Osteoblast (primary cell): ENCODE measurements at regions not wholly inside any gene's neighbourhood (a gene's known extent, or its start where the extent isn't known, plus 50 kb on each side); places are given as distances from the start of the nearest gene placed in this dataset.

Experiments
- DNase-seq: peaks from one replicate; pipeline ENCODE4 v3.0.0; 2011; ENCODE audit warnings: low spot score, mixed read lengths; ENCODE audit not compliant: insufficient read length; ENCODE audit errors: missing footprints
- H2AFZ ChIP-seq: 2 replicates; pipeline ENCODE4 v1.6.0; 2011; ENCODE audit warnings: mild to moderate bottlenecking, low read length
- H3K27ac ChIP-seq: 2 replicates; pipeline ENCODE4 v1.5.1; 2011; ENCODE audit warnings: mild to moderate bottlenecking, low read depth, low read length, moderate library complexity
- H3K27me3 ChIP-seq: 2 replicates; pipeline ENCODE4 v1.6.0; 2012; ENCODE audit warnings: mild to moderate bottlenecking, control low read depth, inconsistent platforms, low read length, moderate library complexity; ENCODE audit not compliant: insufficient read depth
- H3K36me3 ChIP-seq: 2 replicates; pipeline ENCODE4 v1.5.1; 2011; ENCODE audit warnings: mild to moderate bottlenecking, low read length, control low read depth, moderate library complexity; ENCODE audit not compliant: insufficient read depth
- H3K4me1 ChIP-seq: 2 replicates; pipeline ENCODE4 v1.5.1; 2011; ENCODE audit warnings: mild to moderate bottlenecking, low read length, control low read depth, moderate library complexity; ENCODE audit not compliant: insufficient read depth
- H3K4me2 ChIP-seq: 2 replicates; pipeline ENCODE4 v1.6.0; 2011; ENCODE audit warnings: mild to moderate bottlenecking, low read length; ENCODE audit not compliant: insufficient read depth
- H3K4me3 ChIP-seq: fragments of 200-600 bp; sonication (generic); 3 replicates; pipeline ENCODE4 v1.5.1; 2012; ENCODE audit warnings: mild to moderate bottlenecking, low read length, inconsistent platforms; ENCODE audit not compliant: insufficient read depth
- H3K79me2 ChIP-seq: 2 replicates; pipeline ENCODE4 v1.6.0; 2012; ENCODE audit warnings: mild to moderate bottlenecking, low read length, control low read depth, inconsistent platforms; ENCODE audit not compliant: insufficient read depth
- H3K9me3 ChIP-seq: 2 replicates; pipeline ENCODE4 v1.5.1; 2011; ENCODE audit warnings: low read depth, low read length, control low read depth
- H4K20me1 ChIP-seq: 2 replicates; pipeline ENCODE4 v1.6.0; 2012; ENCODE audit warnings: mild to moderate bottlenecking, low read length, control low read depth; ENCODE audit not compliant: insufficient read depth
- TF ChIP-seq, protein P1 (sequence below): IDR thresholded peaks from 2 replicates; pipeline ENCODE4 v1.5.1; 2011; ENCODE audit warnings: mild to moderate bottlenecking, low read depth, low read length, moderate library complexity; ENCODE audit errors: extremely low read depth

DNA sequence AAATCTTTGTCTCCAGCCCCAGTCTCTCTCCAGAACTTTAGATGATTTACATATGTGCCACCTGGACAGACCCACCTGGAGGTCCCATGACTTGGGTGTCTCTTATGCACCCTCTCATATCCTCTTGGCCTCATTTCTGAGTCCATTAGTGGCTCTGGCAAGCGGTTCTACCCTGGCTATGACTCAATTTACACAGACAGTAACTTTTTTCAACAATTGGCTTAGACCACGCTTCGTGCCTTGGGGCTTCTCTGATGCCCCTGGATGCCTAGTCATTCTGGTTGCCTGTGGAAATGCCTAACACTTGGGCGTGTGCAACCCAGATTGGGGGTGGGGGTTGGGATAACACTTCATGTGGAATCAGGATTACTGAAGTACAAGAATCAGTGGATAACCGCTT, 57.1 kb upstream of the GADD45A start:
- DNase-seq = no peak
- no peaks in the 10 kb centered on the region for H3K36me3 ChIP-seq
- H3K4me2 ChIP-seq = no peak overlapping the region
- no peak overlapping the region for H2AFZ ChIP-seq
- no peaks in the 10 kb centered on the region for H3K79me2 ChIP-seq
- H4K20me1 ChIP-seq = no peaks in the 10 kb centered on the region
- no peak overlapping the region for H3K4me3 ChIP-seq
- TF ChIP-seq, protein P1, sequence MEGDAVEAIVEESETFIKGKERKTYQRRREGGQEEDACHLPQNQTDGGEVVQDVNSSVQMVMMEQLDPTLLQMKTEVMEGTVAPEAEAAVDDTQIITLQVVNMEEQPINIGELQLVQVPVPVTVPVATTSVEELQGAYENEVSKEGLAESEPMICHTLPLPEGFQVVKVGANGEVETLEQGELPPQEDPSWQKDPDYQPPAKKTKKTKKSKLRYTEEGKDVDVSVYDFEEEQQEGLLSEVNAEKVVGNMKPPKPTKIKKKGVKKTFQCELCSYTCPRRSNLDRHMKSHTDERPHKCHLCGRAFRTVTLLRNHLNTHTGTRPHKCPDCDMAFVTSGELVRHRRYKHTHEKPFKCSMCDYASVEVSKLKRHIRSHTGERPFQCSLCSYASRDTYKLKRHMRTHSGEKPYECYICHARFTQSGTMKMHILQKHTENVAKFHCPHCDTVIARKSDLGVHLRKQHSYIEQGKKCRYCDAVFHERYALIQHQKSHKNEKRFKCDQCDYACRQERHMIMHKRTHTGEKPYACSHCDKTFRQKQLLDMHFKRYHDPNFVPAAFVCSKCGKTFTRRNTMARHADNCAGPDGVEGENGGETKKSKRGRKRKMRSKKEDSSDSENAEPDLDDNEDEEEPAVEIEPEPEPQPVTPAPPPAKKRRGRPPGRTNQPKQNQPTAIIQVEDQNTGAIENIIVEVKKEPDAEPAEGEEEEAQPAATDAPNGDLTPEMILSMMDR = no peak
- peaks cover 17% of the 10 kb centered on the region for H3K4me1 ChIP-seq
- H3K9me3 ChIP-seq = peaks cover 2% of the 10 kb centered on the region
- H3K27ac ChIP-seq = no peak overlapping the region
- no peaks in the 10 kb centered on the region for H3K27me3 ChIP-seq

DNA sequence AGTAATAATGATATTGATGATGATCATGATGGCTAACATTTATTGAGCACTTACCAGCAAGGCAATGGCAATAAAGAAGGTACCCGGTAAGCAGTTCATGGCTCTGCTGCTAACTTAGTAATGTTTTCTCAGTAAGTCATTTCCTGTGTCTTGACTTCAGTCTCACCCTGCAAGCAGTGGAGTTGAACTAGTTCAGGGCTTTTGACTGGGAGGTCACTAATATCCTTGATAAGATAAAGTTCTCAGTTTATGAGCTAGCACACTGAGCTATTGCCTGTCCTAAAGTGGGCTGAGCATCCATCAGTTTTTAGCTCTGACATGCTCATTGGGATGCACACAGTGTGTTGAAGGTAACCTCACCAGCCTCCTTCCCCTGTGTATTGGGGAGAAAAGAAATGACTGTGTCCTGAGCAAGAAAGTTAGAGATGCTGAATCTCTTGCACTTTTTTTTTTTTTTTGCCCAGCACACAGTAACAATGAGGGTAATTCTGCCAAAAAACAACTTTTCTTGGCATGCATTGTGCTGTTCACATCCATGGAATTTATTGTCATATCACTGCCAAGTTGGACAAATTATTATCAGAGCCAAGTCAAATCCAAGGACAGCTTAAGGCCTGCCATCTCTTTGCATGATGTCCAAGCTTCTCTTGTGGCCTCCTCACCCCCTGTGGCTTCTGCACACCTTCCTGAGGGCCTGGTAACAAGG, 55.5 kb upstream of the GADD45A start:
- Histone ChIP-seq H4K20me1 (no peaks in the 10 kb centered on the region), H3K36me3 (no peaks in the 10 kb centered on the region), H3K79me2 (no peaks in the 10 kb centered on the region), H3K27ac (peak overlapping the region; percentile 25), H3K4me3 (no peak overlapping the region), H3K9me3 (peaks cover 2% of the 10 kb centered on the region), H2AFZ (no peak overlapping the region), H3K4me2 (peak overlapping the region; percentile 49), H3K27me3 (no peaks in the 10 kb centered on the region), H3K4me1 (peaks cover 17% of the 10 kb centered on the region)
- TF ChIP-seq, protein P1 = no peak
- no peak for DNase-seq

DNA sequence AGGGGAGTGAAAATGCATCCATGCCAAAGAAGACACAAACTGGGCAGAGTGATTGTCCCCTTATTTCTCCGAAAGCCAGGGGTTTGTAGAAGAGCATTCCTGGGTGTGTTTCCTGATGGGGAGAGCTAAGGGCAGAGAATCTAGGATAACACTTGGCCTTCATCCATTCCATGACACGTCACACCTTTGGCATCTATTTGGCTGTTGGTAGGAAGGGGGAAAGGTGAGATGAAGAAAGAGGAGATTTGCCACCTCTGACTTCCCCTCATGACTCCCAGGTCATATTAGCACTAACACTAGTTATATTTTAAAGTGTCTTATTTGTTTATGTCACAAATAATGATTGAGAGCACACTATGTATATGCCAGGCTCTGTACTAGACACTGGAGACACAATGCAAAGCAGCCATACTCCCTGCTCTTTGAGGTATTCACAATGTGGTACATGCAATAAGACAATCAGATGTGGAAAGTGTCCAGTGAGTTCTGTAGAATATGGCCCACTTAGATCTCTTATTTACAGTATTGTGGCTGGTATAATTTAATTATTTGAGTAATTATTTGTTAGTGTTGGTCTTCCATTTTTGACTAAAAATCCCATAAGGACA, 54.5 kb upstream of the GADD45A start:
- no peak overlapping the region for H3K27ac ChIP-seq
- TF ChIP-seq, protein P1 = no peak
- peaks cover 2% of the 10 kb centered on the region for H3K9me3 ChIP-seq
- no peaks in the 10 kb centered on the region for H3K79me2 ChIP-seq
- H3K4me3 ChIP-seq = no peak overlapping the region
- no peak overlapping the region for H2AFZ ChIP-seq
- no peak overlapping the region for H3K4me2 ChIP-seq
- no peaks in the 10 kb centered on the region for H4K20me1 ChIP-seq
- H3K36me3 ChIP-seq = no peaks in the 10 kb centered on the region
- no peaks in the 10 kb centered on the region for H3K27me3 ChIP-seq
- H3K4me1 ChIP-seq = peaks cover 17% of the 10 kb centered on the region
- no peak for DNase-seq

DNA sequence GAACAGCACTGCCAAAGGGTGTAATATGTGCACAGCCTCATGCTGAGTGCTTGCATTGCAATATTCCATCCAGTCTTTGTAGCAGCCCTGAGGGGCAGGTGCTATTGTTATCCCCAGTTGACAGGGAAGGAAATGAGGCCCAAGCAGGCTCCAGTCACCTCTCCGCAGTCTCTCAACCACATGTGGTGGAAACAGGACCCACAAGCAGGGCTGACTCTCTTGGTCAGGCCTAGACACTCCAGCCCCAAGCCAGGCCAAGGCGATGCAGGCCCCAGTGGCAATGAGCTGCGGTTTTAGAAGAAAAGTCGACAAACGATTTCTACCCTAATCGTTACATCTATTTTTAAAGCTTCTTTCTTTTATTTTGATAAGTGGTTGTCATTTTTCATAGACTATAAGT, 52.6 kb upstream of the GADD45A start:
- Histone ChIP-seq H3K4me3 (no peak overlapping the region), H3K27ac (no peak overlapping the region), H3K4me1 (peaks cover 17% of the 10 kb centered on the region), H3K36me3 (no peaks in the 10 kb centered on the region), H2AFZ (no peak overlapping the region), H3K9me3 (peaks cover under 1% of the 10 kb centered on the region), H3K27me3 (no peaks in the 10 kb centered on the region), H4K20me1 (no peaks in the 10 kb centered on the region), H3K4me2 (no peak overlapping the region), H3K79me2 (no peaks in the 10 kb centered on the region)
- DNase-seq = no peak
- TF ChIP-seq, protein P1 = no peak
